Large intestine (tissue), 3 donors: ENCODE measurements at regions not wholly inside any gene's neighbourhood (a gene's known extent, or its start where the extent isn't known, plus 50 kb on each side); places are given as distances from the start of the nearest gene placed in this dataset.
"Not testable (repeated sequence)": the region's sequence is repeated elsewhere in the genome, so short reads cannot be mapped to it uniquely, and the experiment has no call there.

ENCODE experiments used
- DNase-seq, 2 donors: peaks; one replicate each; pipeline versions ENCODE4 v3.0.0 to v3.0.0-alpha.2; 2013
- H3K27ac ChIP-seq: one replicate; pipeline ENCODE4 v1.5.1; 2013; ENCODE audit warnings: low read length
- H3K27me3 ChIP-seq: 2 replicates; pipeline ENCODE4 v1.6.1; 2013; ENCODE audit warnings: low read length; ENCODE audit not compliant: control insufficient read depth, insufficient read depth
- H3K36me3 ChIP-seq: 2 replicates; pipeline ENCODE4 v1.6.1; 2013; ENCODE audit warnings: low read length; ENCODE audit not compliant: control insufficient read depth, insufficient read depth
- H3K4me1 ChIP-seq: one replicate; pipeline ENCODE4 v1.6.1; 2013; ENCODE audit warnings: low read length; ENCODE audit not compliant: control insufficient read depth, insufficient read depth
- H3K4me3 ChIP-seq: one replicate; pipeline ENCODE4 v1.5.1; 2013; ENCODE audit warnings: low read length
- H3K9me3 ChIP-seq: one replicate; pipeline ENCODE4 v1.6.1; 2013; ENCODE audit warnings: mild to moderate bottlenecking, low read depth, low read length, moderate library complexity; ENCODE audit not compliant: control insufficient read depth
- WGBS: methylation state at CpG from one replicate; pipeline ENCODE4 v1.1.5; 2013; ENCODE audit warnings: low lambda C conversion rate; ENCODE audit not compliant: insufficient coverage; 5-methylcytosine and 5-hydroxymethylcytosine counted together

DNA sequence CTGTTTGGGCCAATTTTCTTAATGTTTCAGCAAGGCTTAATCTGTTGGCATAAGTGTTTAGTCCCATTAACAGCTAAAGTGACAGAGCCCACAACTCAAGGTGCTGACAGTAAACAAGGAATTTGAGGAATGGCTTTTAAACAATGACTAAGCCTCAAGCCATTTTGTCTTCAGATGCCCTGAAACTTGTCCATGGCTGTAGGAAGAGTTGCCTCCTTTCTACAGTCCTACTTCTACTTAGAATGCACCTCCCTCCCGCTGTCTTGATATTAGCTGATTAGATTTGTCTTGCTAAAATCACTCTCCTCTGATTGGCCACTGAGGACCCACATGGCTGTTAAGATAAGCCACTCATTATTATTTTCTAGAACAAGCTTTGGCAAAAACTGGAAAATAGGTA lies 188.4 kb upstream of the OTX2 start:
- Histone ChIP-seq H3K4me1 (no peaks in the 10 kb centered on the region), H3K27me3 (peaks cover 17% of the 10 kb centered on the region), H3K9me3 (no peaks in the 10 kb centered on the region), H3K4me3 (no peak overlapping the region), H3K27ac (no peak overlapping the region), H3K36me3 (no peaks in the 10 kb centered on the region)
- no CpG with 5 or more reads among the region's 1 CpG for WGBS
- DNase-seq: no peak

DNA sequence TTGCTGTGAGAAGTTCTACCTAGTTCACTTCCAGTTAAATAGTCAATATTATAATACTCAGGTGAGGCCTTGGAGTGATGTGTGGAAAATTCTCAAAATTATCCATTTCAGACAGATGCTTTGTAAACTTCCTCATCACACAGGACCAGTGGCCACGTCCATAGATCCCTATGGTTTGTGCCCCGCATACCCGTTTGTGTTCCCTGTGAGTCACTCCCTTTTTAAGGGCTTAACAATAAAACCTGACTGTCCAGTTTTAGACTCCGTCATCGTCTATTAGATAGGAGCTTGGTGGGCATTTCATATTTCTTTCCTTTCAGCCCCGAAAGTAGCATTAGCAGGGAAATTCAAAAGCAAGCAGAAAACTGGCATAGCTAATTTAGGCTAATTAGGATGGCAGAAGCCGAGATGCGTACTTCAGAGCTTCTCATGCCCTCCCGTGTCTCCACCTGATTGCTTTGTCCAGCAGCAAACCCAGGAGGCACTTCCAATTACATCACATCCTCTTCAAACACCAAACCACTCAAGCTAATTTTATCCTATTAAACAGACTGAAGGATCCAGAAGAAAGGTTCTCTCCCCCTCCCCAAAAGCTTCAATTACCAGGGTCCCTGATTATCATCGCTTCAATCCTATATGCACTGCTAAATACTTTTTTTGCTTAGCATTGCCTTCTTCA lies 186.6 kb upstream of the OTX2 start:
- H3K27me3 ChIP-seq: peaks cover 17% of the 10 kb centered on the region
- no CpG with 5 or more reads among the region's 10 CpGs for WGBS
- H3K9me3 ChIP-seq: no peaks in the 10 kb centered on the region
- no peak overlapping the region for H3K27ac ChIP-seq
- no peak overlapping the region for H3K4me3 ChIP-seq
- no peaks in the 10 kb centered on the region for H3K4me1 ChIP-seq
- H3K36me3 ChIP-seq: no peaks in the 10 kb centered on the region
- no peak for DNase-seq

DNA sequence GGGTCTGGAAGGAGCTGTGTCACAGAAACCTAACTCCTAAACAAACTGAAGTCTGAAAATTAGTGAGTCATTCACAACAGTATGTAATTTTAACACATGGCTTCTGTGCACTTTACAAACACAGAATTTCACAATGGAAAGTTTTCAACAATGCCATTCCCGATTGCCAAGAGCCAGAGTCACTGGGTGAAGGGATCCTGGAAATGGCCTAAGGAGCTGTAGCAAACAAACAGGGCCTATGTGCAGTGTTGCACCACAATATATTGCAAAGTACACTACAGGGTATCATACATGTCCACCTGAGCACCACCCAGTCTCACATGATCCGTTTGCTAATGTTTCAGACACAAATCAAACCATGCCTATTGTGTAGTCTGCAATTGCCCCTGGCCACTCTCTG lies 184.7 kb upstream of the OTX2 start:
- 80% methylated on average over 1 of the region's 2 CpGs for WGBS
- peak; percentile 12 to 42 for DNase-seq
- Histone ChIP-seq H3K36me3 (no peaks in the 10 kb centered on the region), H3K27me3 (peaks cover 17% of the 10 kb centered on the region), H3K4me3 (no peak overlapping the region), H3K4me1 (no peaks in the 10 kb centered on the region), H3K9me3 (peaks cover 6% of the 10 kb centered on the region), H3K27ac (no peak overlapping the region)

DNA sequence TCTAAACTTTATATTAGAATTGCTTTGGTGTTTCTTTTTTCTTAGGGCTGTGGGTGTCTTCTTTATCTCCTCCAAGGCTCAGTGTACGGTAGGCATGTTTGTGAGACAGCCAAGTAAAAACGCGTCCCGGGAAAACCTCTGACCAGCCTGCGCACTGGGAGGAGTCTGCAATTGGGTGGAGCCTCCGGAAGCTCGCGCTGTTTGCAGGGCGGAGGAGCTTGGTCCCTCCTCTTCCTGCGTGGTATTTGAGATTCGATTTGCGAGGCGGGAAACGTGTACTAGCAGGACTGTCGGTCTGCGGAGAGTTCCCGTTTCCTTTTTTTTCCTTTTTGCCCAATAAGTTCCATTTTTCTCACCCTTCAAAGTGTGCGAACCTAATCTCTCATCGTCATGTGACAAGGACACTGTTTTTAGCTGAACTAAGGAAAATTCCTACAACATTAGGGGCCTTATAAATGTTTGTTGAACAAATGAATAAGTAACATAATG lies 182.1 kb upstream of the OTX2 start:
- no peaks in the 10 kb centered on the region for H3K36me3 ChIP-seq
- no peak overlapping the region for H3K27ac ChIP-seq
- DNase-seq: no peak
- no peak overlapping the region for H3K4me3 ChIP-seq
- 95% methylated on average over 7 of the region's 19 CpGs for WGBS
- no peaks in the 10 kb centered on the region for H3K4me1 ChIP-seq
- H3K27me3 ChIP-seq: peaks cover 6% of the 10 kb centered on the region
- H3K9me3 ChIP-seq: peaks cover 6% of the 10 kb centered on the region

DNA sequence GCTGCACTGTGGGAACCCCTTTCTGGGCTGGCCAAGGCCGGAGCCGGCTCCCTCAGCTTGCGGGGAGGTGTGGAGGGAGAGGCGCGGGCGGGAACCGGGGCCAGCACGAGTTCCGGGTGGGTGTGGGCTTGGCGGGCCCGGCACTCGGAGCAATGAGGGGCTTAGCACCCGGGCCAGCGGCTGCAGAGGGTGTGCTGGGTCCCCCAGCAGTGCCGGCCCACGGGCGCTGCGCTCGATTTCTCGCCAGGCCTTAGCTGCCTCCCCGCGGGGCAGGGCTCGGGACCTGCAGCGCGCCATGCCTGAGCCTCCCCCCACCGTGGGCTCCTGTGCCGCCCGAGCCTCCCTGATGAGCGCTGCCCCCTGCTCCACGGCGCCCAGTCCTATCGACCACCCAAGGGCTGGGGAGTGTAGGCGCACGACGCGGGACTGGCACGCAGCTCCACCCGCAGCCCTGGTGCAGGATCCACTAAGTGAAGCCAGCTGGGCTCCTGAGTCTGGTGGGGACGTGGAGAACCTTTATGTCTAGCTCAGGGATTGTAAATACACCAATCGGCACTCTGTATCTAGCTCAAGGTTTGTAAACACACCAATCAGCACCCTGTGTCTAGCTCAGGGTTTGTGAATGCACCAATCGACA lies 180.8 kb upstream of the OTX2 start:
- H3K4me3 ChIP-seq, H3K36me3 ChIP-seq, H3K9me3 ChIP-seq, H3K27me3 ChIP-seq, H3K4me1 ChIP-seq, DNase-seq, H3K27ac ChIP-seq: not testable (repeated sequence)
- no CpG with 5 or more reads among the region's 41 CpGs for WGBS

DNA sequence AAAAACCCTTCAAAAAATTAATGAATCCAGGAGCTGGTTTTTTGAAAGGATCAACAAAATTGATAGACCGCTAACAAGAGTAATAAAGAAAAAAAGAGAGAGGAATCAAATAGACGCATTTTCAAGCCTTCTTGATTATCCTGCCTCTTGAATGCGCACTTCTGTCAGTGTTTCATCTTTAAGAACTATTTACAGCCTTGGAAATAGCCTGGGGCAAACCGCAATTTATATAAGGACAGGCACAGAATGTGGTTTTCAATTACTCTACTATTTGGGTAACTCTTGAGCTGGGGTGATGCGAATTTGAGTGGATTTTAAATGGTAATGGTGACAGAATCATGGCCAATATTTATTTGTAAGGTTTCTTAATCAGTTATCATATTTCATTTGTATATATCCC lies 179.1 kb upstream of the OTX2 start:
- DNase-seq: no peak
- H3K27ac ChIP-seq: no peak overlapping the region
- WGBS: 90% methylated on average over 3 of the region's 5 CpGs
- H3K27me3 ChIP-seq: no peaks in the 10 kb centered on the region
- peaks cover 6% of the 10 kb centered on the region for H3K9me3 ChIP-seq
- H3K36me3 ChIP-seq: no peaks in the 10 kb centered on the region
- no peaks in the 10 kb centered on the region for H3K4me1 ChIP-seq
- no peak overlapping the region for H3K4me3 ChIP-seq

DNA sequence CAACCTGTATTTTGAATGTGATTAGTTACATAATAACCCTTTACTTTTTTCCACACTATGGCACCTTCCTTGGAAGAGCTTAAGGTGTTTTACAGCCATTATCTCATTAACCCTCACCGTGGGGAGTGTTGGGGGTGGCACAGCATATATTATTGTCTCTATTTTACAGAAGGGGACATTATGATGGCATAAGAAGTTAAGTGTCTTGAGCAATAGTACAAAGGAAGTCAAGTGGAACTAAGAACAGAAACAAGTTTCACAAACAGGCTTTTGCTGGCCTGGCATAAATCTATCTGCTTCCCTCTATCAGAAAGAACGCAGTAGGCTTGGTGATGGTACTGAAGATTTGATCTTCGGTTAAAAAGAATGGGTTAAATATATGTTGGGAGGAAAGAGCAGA lies 169.7 kb upstream of the OTX2 start:
- Histone ChIP-seq H3K4me1 (no peaks in the 10 kb centered on the region), H3K9me3 (no peaks in the 10 kb centered on the region), H3K27me3 (no peaks in the 10 kb centered on the region), H3K36me3 (no peaks in the 10 kb centered on the region), H3K4me3 (no peak overlapping the region), H3K27ac (peak overlapping the region; percentile 18)
- 57% methylated on average over 3 of the region's 3 CpGs for WGBS
- peak; percentile 60 to 83 for DNase-seq

DNA sequence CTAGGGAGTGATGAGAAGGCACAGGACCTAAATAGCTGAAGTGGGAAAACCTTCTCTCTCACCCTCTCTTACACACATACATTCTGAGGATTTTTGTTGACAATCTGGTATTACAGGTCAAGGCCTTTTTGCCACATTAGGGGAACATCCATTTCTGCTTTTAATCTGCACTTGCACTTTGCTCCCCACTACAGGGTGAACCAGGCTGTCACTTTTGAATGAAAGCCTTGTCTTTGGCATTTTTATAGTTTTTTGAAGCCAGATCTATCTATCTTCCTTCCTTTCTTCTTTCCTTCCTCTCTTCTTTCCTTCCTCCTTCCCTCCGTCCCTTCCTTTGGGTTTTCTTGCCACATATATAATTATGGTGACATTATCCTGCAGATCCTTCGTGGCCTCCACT lies 165.9 kb upstream of the OTX2 start:
- no CpG with 5 or more reads among the region's 2 CpGs for whole genome bisulfite sequencing

DNA sequence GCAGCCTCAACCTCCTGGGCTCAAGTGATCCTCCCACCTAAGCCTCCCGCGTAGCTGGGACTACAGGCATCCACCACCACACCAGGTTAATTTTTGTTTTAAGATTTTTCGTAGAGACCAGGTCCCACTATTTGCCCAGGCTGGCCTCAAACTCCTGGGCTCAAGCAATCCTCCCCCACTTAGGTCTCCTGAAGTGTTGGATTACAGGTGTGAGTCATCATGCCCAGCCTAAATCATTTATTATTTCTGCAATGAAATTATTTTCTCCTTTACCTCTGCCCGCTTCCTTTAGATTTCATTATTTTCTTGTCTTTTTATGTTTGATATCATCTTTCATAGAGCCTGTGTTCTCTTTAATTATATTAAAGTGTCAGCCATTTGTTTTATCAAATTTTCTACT lies 165.2 kb upstream of the OTX2 start:
- WGBS: 91% methylated on average over 1 of the region's 4 CpGs
- Histone ChIP-seq H3K4me1 (no peaks in the 10 kb centered on the region), H3K9me3 (no peaks in the 10 kb centered on the region), H3K27me3 (no peaks in the 10 kb centered on the region), H3K27ac (no peak overlapping the region), H3K4me3 (no peak overlapping the region), H3K36me3 (no peaks in the 10 kb centered on the region)
- no peak for DNase-seq

More for the DNA sequence above, 165.9 kb upstream of the OTX2 start:
- no peak overlapping the region for H3K27ac ChIP-seq
- no peaks in the 10 kb centered on the region for H3K9me3 ChIP-seq
- H3K27me3 ChIP-seq: no peaks in the 10 kb centered on the region
- no peaks in the 10 kb centered on the region for H3K36me3 ChIP-seq
- DNase-seq: no peak
- no peak overlapping the region for H3K4me3 ChIP-seq
- H3K4me1 ChIP-seq: no peaks in the 10 kb centered on the region

DNA sequence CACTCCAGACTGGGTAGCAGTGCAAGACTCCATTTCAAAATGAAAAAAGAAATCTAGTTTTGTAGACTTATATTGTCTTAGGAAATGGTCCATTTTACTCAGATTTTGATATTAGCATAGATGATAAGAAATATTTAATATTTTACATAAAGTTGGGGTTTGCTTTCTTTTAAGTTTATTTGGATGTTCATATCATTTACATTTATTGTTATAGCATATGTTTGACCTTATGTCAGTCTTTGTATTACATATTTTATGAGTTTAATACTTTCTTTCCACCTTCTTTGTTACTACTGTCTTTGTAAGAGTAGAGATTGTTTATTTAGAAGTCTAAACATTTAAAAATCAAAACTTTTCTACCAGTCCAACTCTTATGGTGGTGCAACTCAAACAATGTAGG lies 162.7 kb upstream of the OTX2 start:
- no peak overlapping the region for H3K4me3 ChIP-seq
- DNase-seq: no peak
- no peaks in the 10 kb centered on the region for H3K4me1 ChIP-seq
- H3K27ac ChIP-seq: no peak overlapping the region
- no peaks in the 10 kb centered on the region for H3K36me3 ChIP-seq
- no peaks in the 10 kb centered on the region for H3K9me3 ChIP-seq
- no peaks in the 10 kb centered on the region for H3K27me3 ChIP-seq

DNA sequence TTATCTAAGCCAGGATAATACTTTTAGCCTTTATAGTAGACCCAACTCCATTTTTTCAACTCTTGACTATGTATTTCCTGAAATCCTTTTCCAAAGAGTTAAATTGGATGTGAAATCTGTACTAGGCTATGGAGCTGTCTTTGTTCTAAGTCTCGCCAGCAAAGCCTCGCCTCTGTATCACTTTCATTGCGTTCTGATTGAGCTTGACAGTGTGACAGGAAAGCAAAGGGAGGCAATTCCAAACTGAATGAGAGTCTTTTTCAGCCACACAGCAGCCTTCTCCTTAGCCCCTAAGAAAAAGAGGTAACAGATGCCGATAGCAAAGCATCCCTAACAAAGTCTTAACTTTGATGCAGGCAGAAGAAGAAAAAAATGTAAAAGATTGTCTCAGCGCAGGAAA lies 154.6 kb upstream of the OTX2 start:
- Histone ChIP-seq H3K9me3 (no peaks in the 10 kb centered on the region), H3K4me3 (no peak overlapping the region), H3K4me1 (no peaks in the 10 kb centered on the region), H3K27me3 (peaks cover 2% of the 10 kb centered on the region), H3K27ac (no peak overlapping the region), H3K36me3 (no peaks in the 10 kb centered on the region)
- 82% methylated on average over 1 of the region's 5 CpGs for WGBS
- DNase-seq: no peak
